Activated naive CD4-positive, alpha-beta T cell treated with anti-CD3 and anti-CD28 coated beads, Interleukin-2, amount 50 U/mL, for 72 hours (primary cell): ENCODE measurements at regions not wholly inside any gene's neighbourhood (a gene's known extent, or its start where the extent isn't known, plus 50 kb on each side); places are given as distances from the start of the nearest gene placed in this dataset.
"Not testable (repeated sequence)": the region's sequence is repeated elsewhere in the genome, so short reads cannot be mapped to it uniquely, and the experiment has no call there.

Experiments used
- ATAC-seq, 2 donors: fragments of 150-1000 bp; cut with Tn5 transposase; 2 replicates each; pipeline ENCODE4 v1.10.0; 2021; ENCODE audit warnings: mild to moderate bottlenecking in 2 of 2, moderate library complexity in 2 of 2
- DNase-seq, 2 donors: peaks; one replicate each; pipeline ENCODE4 v3.0.0; 2021 to 2022; ENCODE audit warnings: low spot score in 2 of 2
- H3K27ac Mint-ChIP-seq, 2 donors: one replicate each; pipeline ENCODE4 v1.8.0; 2022; ENCODE audit warnings: mild to moderate bottlenecking in 2 of 2, mixed read lengths in 2 of 2
- H3K36me3 Mint-ChIP-seq, 2 donors: one replicate each; pipeline ENCODE4 v1.8.0; 2022; ENCODE audit warnings: mixed read lengths in 2 of 2
- H3K9me3 Mint-ChIP-seq, 2 donors: one replicate each; pipeline ENCODE4 v1.8.0; 2022; ENCODE audit warnings: mixed read lengths in 2 of 2

GRCh38 chr5:108560581-108560980 lies 178.7 kb upstream of the FBXL17 start:
- ATAC-seq: no peak
- no peak for DNase-seq
- no peak overlapping the region for H3K27ac Mint-ChIP-seq
- no peaks in the 10 kb centered on the region for H3K36me3 Mint-ChIP-seq
- H3K9me3 Mint-ChIP-seq: no peaks in the 10 kb centered on the region

- no peak overlapping the region for H3K27ac Mint-ChIP-seq
- ATAC-seq: no peak
- no peaks in the 10 kb centered on the region for H3K36me3 Mint-ChIP-seq
- DNase-seq: no peak
- no peaks in the 10 kb centered on the region for H3K9me3 Mint-ChIP-seq
Observed at GRCh38 chr5:108560166-108560565, 178.3 kb upstream of the FBXL17 start.

- DNase-seq, ATAC-seq, H3K27ac Mint-ChIP-seq, H3K9me3 Mint-ChIP-seq, H3K36me3 Mint-ChIP-seq: not testable (repeated sequence)
Observed at GRCh38 chr5:108558840-108559239, 176.9 kb upstream of the FBXL17 start.

GRCh38 chr5:108558142-108558541 lies 176.2 kb upstream of the FBXL17 start:
- not testable (repeated sequence) for H3K36me3 Mint-ChIP-seq, DNase-seq, ATAC-seq, H3K9me3 Mint-ChIP-seq, H3K27ac Mint-ChIP-seq

GRCh38 chr5:108557686-108558085 lies 175.8 kb upstream of the FBXL17 start:
- no peak for ATAC-seq
- H3K27ac Mint-ChIP-seq: no peak overlapping the region
- H3K9me3 Mint-ChIP-seq: no peaks in the 10 kb centered on the region
- no peaks in the 10 kb centered on the region for H3K36me3 Mint-ChIP-seq
- no peak for DNase-seq

- Mint-ChIP-seq H3K27ac (no peak overlapping the region), H3K36me3 (no peaks in the 10 kb centered on the region), H3K9me3 (no peaks in the 10 kb centered on the region)
- ATAC-seq (no peak), DNase-seq (no peak)
Observed at GRCh38 chr5:108556441-108557145, 174.7 kb upstream of the FBXL17 start.

- ATAC-seq: no peak
- Mint-ChIP-seq H3K9me3 (no peaks in the 10 kb centered on the region), H3K27ac (no peak overlapping the region), H3K36me3 (no peaks in the 10 kb centered on the region)
- DNase-seq: no peak
Observed at GRCh38 chr5:108548684-108549596, 167.0 kb upstream of the FBXL17 start.

GRCh38 chr5:108546939-108547338 lies 165.0 kb upstream of the FBXL17 start:
- H3K36me3 Mint-ChIP-seq: no peaks in the 10 kb centered on the region
- DNase-seq (no peak), ATAC-seq (no peak)
- no peaks in the 10 kb centered on the region for H3K9me3 Mint-ChIP-seq
- no peak overlapping the region for H3K27ac Mint-ChIP-seq

- DNase-seq (no peak), ATAC-seq (no peak)
- no peak overlapping the region for H3K27ac Mint-ChIP-seq
- no peaks in the 10 kb centered on the region for H3K9me3 Mint-ChIP-seq
- H3K36me3 Mint-ChIP-seq: no peaks in the 10 kb centered on the region
Observed at GRCh38 chr5:108545301-108545700, 163.4 kb upstream of the FBXL17 start.

- DNase-seq (no peak), ATAC-seq (no peak)
- Mint-ChIP-seq H3K27ac (no peak overlapping the region), H3K9me3 (no peaks in the 10 kb centered on the region), H3K36me3 (no peaks in the 10 kb centered on the region)
Observed at GRCh38 chr5:108543486-108543885, 161.6 kb upstream of the FBXL17 start.

- Mint-ChIP-seq H3K36me3 (no peaks in the 10 kb centered on the region), H3K27ac (no peak overlapping the region), H3K9me3 (no peaks in the 10 kb centered on the region)
- DNase-seq: no peak
- no peak for ATAC-seq
Observed at GRCh38 chr5:108541836-108542235, 159.9 kb upstream of the FBXL17 start.

- H3K9me3 Mint-ChIP-seq: no peaks in the 10 kb centered on the region
Observed at GRCh38 chr5:108536321-108536720, 154.4 kb upstream of the FBXL17 start.

GRCh38 chr5:108532129-108532445 lies 150.2 kb upstream of the FBXL17 start:
- not testable (repeated sequence) for H3K27ac Mint-ChIP-seq

More at GRCh38 chr5:108536321-108536720, 154.4 kb upstream of the FBXL17 start:
- DNase-seq: no peak
- no peaks in the 10 kb centered on the region for H3K36me3 Mint-ChIP-seq
- H3K27ac Mint-ChIP-seq: no peak overlapping the region
- no peak for ATAC-seq

GRCh38 chr5:108531367-108532128 lies 149.7 kb upstream of the FBXL17 start:
- peaks cover 2% of the 10 kb centered on the region in 2 donors for H3K9me3 Mint-ChIP-seq
- H3K36me3 Mint-ChIP-seq: peaks cover 2% of the 10 kb centered on the region in 2 donors
- ATAC-seq: no peak
- DNase-seq: no peak
- H3K27ac Mint-ChIP-seq: no peak overlapping the region

More at GRCh38 chr5:108532129-108532445, 150.2 kb upstream of the FBXL17 start:
- ATAC-seq, H3K9me3 Mint-ChIP-seq, DNase-seq, H3K36me3 Mint-ChIP-seq: not testable (repeated sequence)

GRCh38 chr5:108530706-108531105 lies 148.8 kb upstream of the FBXL17 start:
- no peak overlapping the region for H3K27ac Mint-ChIP-seq
- ATAC-seq (no peak), DNase-seq (no peak)
- peaks cover 5 to 6% of the 10 kb centered on the region in 2 donors for H3K9me3 Mint-ChIP-seq
- peaks cover 7 to 11% of the 10 kb centered on the region in 2 donors for H3K36me3 Mint-ChIP-seq

- no peak for ATAC-seq
- H3K9me3 Mint-ChIP-seq: peaks cover 5 to 6% of the 10 kb centered on the region in 2 donors
- no peak for DNase-seq
- H3K36me3 Mint-ChIP-seq: peaks cover 7 to 11% of the 10 kb centered on the region in 2 donors
- no peak overlapping the region for H3K27ac Mint-ChIP-seq
Observed at GRCh38 chr5:108529381-108529780, 147.5 kb upstream of the FBXL17 start.

- DNase-seq (no peak), ATAC-seq (no peak)
- Mint-ChIP-seq H3K27ac (no peak overlapping the region), H3K9me3 (peaks cover 5 to 6% of the 10 kb centered on the region in 2 donors), H3K36me3 (peaks cover 7 to 11% of the 10 kb centered on the region in 2 donors)
Observed at GRCh38 chr5:108528655-108529054, 146.8 kb upstream of the FBXL17 start.
